ENCODE measurements at regions not wholly inside any gene's neighbourhood (a gene's known extent, or its start where the extent isn't known, plus 50 kb on each side); places are given as distances from the start of the nearest gene placed in this dataset.

GRCh38 chr6:88491266-88491880 is 325.2 kb upstream of the CNR1 start:
- no peak overlapping the region for H3K27ac ChIP-seq (ENCODE audit: low read depth, low read length)
- H3K23ac ChIP-seq (ENCODE audit: low read length), result no peak overlapping the region
- H3K18ac ChIP-seq (ENCODE audit: low read length), result no peak overlapping the region
- H2AK5ac ChIP-seq (ENCODE audit: low read length), result no peak overlapping the region
- H3K27me3 ChIP-seq (ENCODE audit: insufficient read depth, low read length, poor library complexity), result no peaks in the 10 kb centered on the region
- H3K9ac ChIP-seq (ENCODE audit: low read length), result no peak overlapping the region
- no peak overlapping the region for H3K4me3 ChIP-seq (ENCODE audit: low read length)
- H3K4me2 ChIP-seq (ENCODE audit: low read length), result no peak overlapping the region
- no peak for DNase-seq
- no peak overlapping the region for H3K56ac ChIP-seq (ENCODE audit: low read length)
- no peak overlapping the region for H2BK15ac ChIP-seq (replicated peaks; ENCODE audit: low read depth)
- no CpG with 5 or more reads among the region's 4 CpGs for WGBS (ENCODE audit: extremely low coverage, insufficient coverage, low lambda C conversion rate)
- no peak overlapping the region for H2BK120ac ChIP-seq (ENCODE audit: low read depth, low read length)
- no peaks in the 10 kb centered on the region for H3K4me1 ChIP-seq (ENCODE audit: control insufficient read depth, low read depth, low read length)
- H2BK5ac ChIP-seq (ENCODE audit: low read length), result no peak overlapping the region
- H3K79me2 ChIP-seq (ENCODE audit: control insufficient read depth, insufficient read depth, low read length), result no peaks in the 10 kb centered on the region
- H3K4ac ChIP-seq (ENCODE audit: low read depth, low read length), result no peak overlapping the region
- no peak overlapping the region for H4K5ac ChIP-seq (ENCODE audit: low read length)
- H3K36me3 ChIP-seq (ENCODE audit: control insufficient read depth, insufficient read depth, low read length), result no peaks in the 10 kb centered on the region
- H3K79me1 ChIP-seq (ENCODE audit: low read length), result no peaks in the 10 kb centered on the region
- H4K8ac ChIP-seq (ENCODE audit: low read depth, low read length), result no peak overlapping the region

- H3K56ac ChIP-seq (ENCODE audit: low read length), result no peak overlapping the region
- no peak for DNase-seq
- no CpG with 5 or more reads among the region's 2 CpGs for WGBS (ENCODE audit: extremely low coverage, insufficient coverage, low lambda C conversion rate)
- H2BK120ac ChIP-seq (ENCODE audit: low read depth, low read length), result no peak overlapping the region
- H3K4ac ChIP-seq (ENCODE audit: low read depth, low read length), result no peak overlapping the region
- no peaks in the 10 kb centered on the region for H3K79me1 ChIP-seq (ENCODE audit: low read length)
- no peak overlapping the region for H4K8ac ChIP-seq (ENCODE audit: low read depth, low read length)
- no peak overlapping the region for H3K9ac ChIP-seq (ENCODE audit: low read length)
- no peak overlapping the region for H4K5ac ChIP-seq (ENCODE audit: low read length)
- H3K4me2 ChIP-seq (ENCODE audit: low read length), result no peak overlapping the region
- H2BK15ac ChIP-seq (replicated peaks; ENCODE audit: low read depth), result no peak overlapping the region
- no peaks in the 10 kb centered on the region for H3K36me3 ChIP-seq (ENCODE audit: control insufficient read depth, insufficient read depth, low read length)
- H2BK5ac ChIP-seq (ENCODE audit: low read length), result no peak overlapping the region
- H3K23ac ChIP-seq (ENCODE audit: low read length), result no peak overlapping the region
- H3K18ac ChIP-seq (ENCODE audit: low read length), result no peak overlapping the region
- no peak overlapping the region for H2AK5ac ChIP-seq (ENCODE audit: low read length)
- H3K4me3 ChIP-seq (ENCODE audit: low read length), result no peak overlapping the region
- no peaks in the 10 kb centered on the region for H3K79me2 ChIP-seq (ENCODE audit: control insufficient read depth, insufficient read depth, low read length)
- H3K27ac ChIP-seq (ENCODE audit: low read depth, low read length), result no peak overlapping the region
- no peaks in the 10 kb centered on the region for H3K27me3 ChIP-seq (ENCODE audit: insufficient read depth, low read length, poor library complexity)
- no peaks in the 10 kb centered on the region for H3K4me1 ChIP-seq (ENCODE audit: control insufficient read depth, low read depth, low read length)
Observed at GRCh38 chr6:88490908-88491264, 324.7 kb upstream of the CNR1 start.

- Histone ChIP-seq H2BK5ac (ENCODE audit: low read length) (no peak overlapping the region), H2BK120ac (ENCODE audit: low read depth, low read length) (no peak overlapping the region), H4K5ac (ENCODE audit: low read length) (no peak overlapping the region), H3K4me3 (ENCODE audit: low read length) (no peak overlapping the region), H4K8ac (ENCODE audit: low read depth, low read length) (no peak overlapping the region), H3K4me2 (ENCODE audit: low read length) (no peak overlapping the region), H3K23ac (ENCODE audit: low read length) (no peak overlapping the region), H3K79me1 (ENCODE audit: low read length) (no peaks in the 10 kb centered on the region), H3K56ac (ENCODE audit: low read length) (no peak overlapping the region), H3K18ac (ENCODE audit: low read length) (no peak overlapping the region), H3K36me3 (ENCODE audit: control insufficient read depth, insufficient read depth, low read length) (no peaks in the 10 kb centered on the region), H3K4ac (ENCODE audit: low read depth, low read length) (no peak overlapping the region), H3K27ac (ENCODE audit: low read depth, low read length) (no peak overlapping the region), H3K4me1 (ENCODE audit: control insufficient read depth, low read depth, low read length) (no peaks in the 10 kb centered on the region), H2BK15ac (replicated peaks; ENCODE audit: low read depth) (no peak overlapping the region), H3K27me3 (ENCODE audit: insufficient read depth, low read length, poor library complexity) (no peaks in the 10 kb centered on the region), H3K79me2 (ENCODE audit: control insufficient read depth, insufficient read depth, low read length) (no peaks in the 10 kb centered on the region), H2AK5ac (ENCODE audit: low read length) (no peak overlapping the region), H3K9ac (ENCODE audit: low read length) (no peak overlapping the region)
- no peak for DNase-seq
- no CpG with 5 or more reads among the region's 6 CpGs for WGBS (ENCODE audit: extremely low coverage, insufficient coverage, low lambda C conversion rate)
Observed at GRCh38 chr6:88490195-88490907, 324.2 kb upstream of the CNR1 start.

- H2AK5ac ChIP-seq (ENCODE audit: low read length), result no peak overlapping the region
- H3K56ac ChIP-seq (ENCODE audit: low read length), result no peak overlapping the region
- H4K5ac ChIP-seq (ENCODE audit: low read length), result no peak overlapping the region
- no peak overlapping the region for H2BK5ac ChIP-seq (ENCODE audit: low read length)
- no peak overlapping the region for H4K8ac ChIP-seq (ENCODE audit: low read depth, low read length)
- H3K79me2 ChIP-seq (ENCODE audit: control insufficient read depth, insufficient read depth, low read length), result no peaks in the 10 kb centered on the region
- H3K9ac ChIP-seq (ENCODE audit: low read length), result no peak overlapping the region
- no peak overlapping the region for H3K4me2 ChIP-seq (ENCODE audit: low read length)
- H3K4ac ChIP-seq (ENCODE audit: low read depth, low read length), result no peak overlapping the region
- no peak overlapping the region for H2BK15ac ChIP-seq (replicated peaks; ENCODE audit: low read depth)
- H3K18ac ChIP-seq (ENCODE audit: low read length), result no peak overlapping the region
- no peak overlapping the region for H3K27ac ChIP-seq (ENCODE audit: low read depth, low read length)
- no peaks in the 10 kb centered on the region for H3K4me1 ChIP-seq (ENCODE audit: control insufficient read depth, low read depth, low read length)
- no peak overlapping the region for H2BK120ac ChIP-seq (ENCODE audit: low read depth, low read length)
- H3K79me1 ChIP-seq (ENCODE audit: low read length), result no peaks in the 10 kb centered on the region
- no peak overlapping the region for H3K4me3 ChIP-seq (ENCODE audit: low read length)
- no CpG with 5 or more reads among the region's 2 CpGs for WGBS (ENCODE audit: extremely low coverage, insufficient coverage, low lambda C conversion rate)
- no peaks in the 10 kb centered on the region for H3K27me3 ChIP-seq (ENCODE audit: insufficient read depth, low read length, poor library complexity)
- no peaks in the 10 kb centered on the region for H3K36me3 ChIP-seq (ENCODE audit: control insufficient read depth, insufficient read depth, low read length)
- no peak overlapping the region for H3K23ac ChIP-seq (ENCODE audit: low read length)
- no peak for DNase-seq
Observed at GRCh38 chr6:88483424-88483823, 317.3 kb upstream of the CNR1 start.

GRCh38 chr6:88482465-88482864 is 316.3 kb upstream of the CNR1 start:
- Histone ChIP-seq H3K36me3 (ENCODE audit: control insufficient read depth, insufficient read depth, low read length) (no peaks in the 10 kb centered on the region), H3K23ac (ENCODE audit: low read length) (no peak overlapping the region), H2AK5ac (ENCODE audit: low read length) (no peak overlapping the region), H3K4ac (ENCODE audit: low read depth, low read length) (no peak overlapping the region), H2BK5ac (ENCODE audit: low read length) (no peak overlapping the region), H3K56ac (ENCODE audit: low read length) (no peak overlapping the region), H3K4me2 (ENCODE audit: low read length) (no peak overlapping the region), H3K27ac (ENCODE audit: low read depth, low read length) (no peak overlapping the region), H3K9ac (ENCODE audit: low read length) (no peak overlapping the region), H3K27me3 (ENCODE audit: insufficient read depth, low read length, poor library complexity) (no peaks in the 10 kb centered on the region), H3K18ac (ENCODE audit: low read length) (no peak overlapping the region), H3K79me1 (ENCODE audit: low read length) (no peaks in the 10 kb centered on the region), H3K79me2 (ENCODE audit: control insufficient read depth, insufficient read depth, low read length) (no peaks in the 10 kb centered on the region), H2BK15ac (replicated peaks; ENCODE audit: low read depth) (no peak overlapping the region), H4K8ac (ENCODE audit: low read depth, low read length) (no peak overlapping the region), H4K5ac (ENCODE audit: low read length) (no peak overlapping the region), H3K4me3 (ENCODE audit: low read length) (no peak overlapping the region), H3K4me1 (ENCODE audit: control insufficient read depth, low read depth, low read length) (no peaks in the 10 kb centered on the region), H2BK120ac (ENCODE audit: low read depth, low read length) (no peak overlapping the region)
- no CpG with 5 or more reads among the region's 1 CpG for WGBS (ENCODE audit: extremely low coverage, insufficient coverage, low lambda C conversion rate)
- no peak for DNase-seq

- H2BK5ac ChIP-seq (ENCODE audit: low read length), result no peak overlapping the region
- H2BK120ac ChIP-seq (ENCODE audit: low read depth, low read length), result no peak overlapping the region
- no peak overlapping the region for H3K4me2 ChIP-seq (ENCODE audit: low read length)
- no peak overlapping the region for H3K4me3 ChIP-seq (ENCODE audit: low read length)
- H3K27ac ChIP-seq (ENCODE audit: low read depth, low read length), result no peak overlapping the region
- H2AK5ac ChIP-seq (ENCODE audit: low read length), result no peak overlapping the region
- no peak overlapping the region for H3K18ac ChIP-seq (ENCODE audit: low read length)
- no peak overlapping the region for H3K9ac ChIP-seq (ENCODE audit: low read length)
- no peaks in the 10 kb centered on the region for H3K79me1 ChIP-seq (ENCODE audit: low read length)
- H3K56ac ChIP-seq (ENCODE audit: low read length), result no peak overlapping the region
- H3K23ac ChIP-seq (ENCODE audit: low read length), result no peak overlapping the region
- H3K79me2 ChIP-seq (ENCODE audit: control insufficient read depth, insufficient read depth, low read length), result no peaks in the 10 kb centered on the region
- no peaks in the 10 kb centered on the region for H3K36me3 ChIP-seq (ENCODE audit: control insufficient read depth, insufficient read depth, low read length)
- H3K4me1 ChIP-seq (ENCODE audit: control insufficient read depth, low read depth, low read length), result no peaks in the 10 kb centered on the region
- DNase-seq, result no peak
- no peak overlapping the region for H3K4ac ChIP-seq (ENCODE audit: low read depth, low read length)
- H4K8ac ChIP-seq (ENCODE audit: low read depth, low read length), result no peak overlapping the region
- H2BK15ac ChIP-seq (replicated peaks; ENCODE audit: low read depth), result no peak overlapping the region
- WGBS (ENCODE audit: extremely low coverage, insufficient coverage, low lambda C conversion rate), result no CpG with 5 or more reads among the region's 1 CpG
- H3K27me3 ChIP-seq (ENCODE audit: insufficient read depth, low read length, poor library complexity), result no peaks in the 10 kb centered on the region
- H4K5ac ChIP-seq (ENCODE audit: low read length), result no peak overlapping the region
Observed at GRCh38 chr6:88481519-88481918, 315.4 kb upstream of the CNR1 start.
